Panc1 (cell line): ENCODE measurements at regions not wholly inside any gene's neighbourhood (a gene's known extent, or its start where the extent isn't known, plus 50 kb on each side); places are given as distances from the start of the nearest gene placed in this dataset.

Experiments
- CTCF ChIP-seq: fragments of 450-650 bp; IDR thresholded peaks from 2 replicates; pipeline ENCODE4 v1.5.1; 2017; ENCODE audit warnings: mild to moderate bottlenecking
- POLR2AphosphoS5 ChIP-seq: IDR thresholded peaks from 2 replicates; pipeline ENCODE4 v1.6.1; 2012; ENCODE audit warnings: mild to moderate bottlenecking, low read depth, low read length, moderate library complexity

- TF ChIP-seq CTCF (no peak), POLR2AphosphoS5 (no peak)
Measured at GRCh38 chr20:48378976-48379675, 448.7 kb downstream of the PREX1 start.
